A673 (cell line): ENCODE measurements at regions not wholly inside any gene's neighbourhood (a gene's known extent, or its start where the extent isn't known, plus 50 kb on each side); places are given as distances from the start of the nearest gene placed in this dataset.

Experiments used
- EZH2 ChIP-seq: fragments of 200-600 bp; sonication (generic); IDR thresholded peaks from 2 replicates; pipeline ENCODE4 v1.6.1; 2017; ENCODE audit warnings: borderline replicate concordance, low read depth, mild to moderate bottlenecking, mixed read lengths, antibody characterized with exemption, low read length; ENCODE audit not compliant: poor library complexity, severe bottlenecking
- TF ChIP-seq, protein P1 (sequence below): fragments of 300-800, 200-600 bp; sonication (generic); conservative IDR thresholded peaks from 2 replicates; pipeline ENCODE4 v1.5.1; 2017; ENCODE audit warnings: low read depth, mild to moderate bottlenecking, antibody characterized with exemption, low read length, moderate library complexity, mixed read lengths

DNA sequence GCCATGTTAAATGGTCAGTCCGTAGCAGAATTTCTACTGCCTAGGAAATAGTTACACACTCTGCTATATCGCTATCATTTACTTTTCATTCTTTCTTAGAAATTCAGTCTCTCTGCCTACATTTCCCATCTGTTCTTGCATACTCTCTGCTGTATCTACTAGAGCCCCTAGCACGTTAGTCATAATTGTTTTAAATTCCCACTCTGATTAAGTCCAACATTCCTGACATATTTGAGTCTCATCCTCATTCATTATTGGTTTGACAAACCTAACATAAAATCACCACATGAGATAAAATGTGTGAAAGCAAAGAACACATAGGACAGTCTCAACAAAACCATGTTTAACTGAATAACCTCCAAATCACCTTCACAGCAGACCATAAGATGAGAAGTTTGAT, 513.6 kb downstream of the PLPP3 start:
- TF ChIP-seq, protein P1, sequence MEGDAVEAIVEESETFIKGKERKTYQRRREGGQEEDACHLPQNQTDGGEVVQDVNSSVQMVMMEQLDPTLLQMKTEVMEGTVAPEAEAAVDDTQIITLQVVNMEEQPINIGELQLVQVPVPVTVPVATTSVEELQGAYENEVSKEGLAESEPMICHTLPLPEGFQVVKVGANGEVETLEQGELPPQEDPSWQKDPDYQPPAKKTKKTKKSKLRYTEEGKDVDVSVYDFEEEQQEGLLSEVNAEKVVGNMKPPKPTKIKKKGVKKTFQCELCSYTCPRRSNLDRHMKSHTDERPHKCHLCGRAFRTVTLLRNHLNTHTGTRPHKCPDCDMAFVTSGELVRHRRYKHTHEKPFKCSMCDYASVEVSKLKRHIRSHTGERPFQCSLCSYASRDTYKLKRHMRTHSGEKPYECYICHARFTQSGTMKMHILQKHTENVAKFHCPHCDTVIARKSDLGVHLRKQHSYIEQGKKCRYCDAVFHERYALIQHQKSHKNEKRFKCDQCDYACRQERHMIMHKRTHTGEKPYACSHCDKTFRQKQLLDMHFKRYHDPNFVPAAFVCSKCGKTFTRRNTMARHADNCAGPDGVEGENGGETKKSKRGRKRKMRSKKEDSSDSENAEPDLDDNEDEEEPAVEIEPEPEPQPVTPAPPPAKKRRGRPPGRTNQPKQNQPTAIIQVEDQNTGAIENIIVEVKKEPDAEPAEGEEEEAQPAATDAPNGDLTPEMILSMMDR = no peak
- TF ChIP-seq EZH2 = no peak
